B cell (primary cell): ENCODE measurements at regions not wholly inside any gene's neighbourhood (a gene's known extent, or its start where the extent isn't known, plus 50 kb on each side); places are given as distances from the start of the nearest gene placed in this dataset.

Source experiments
- ATAC-seq: fragments of 200-7000 bp; cut with Tn5 transposase; one replicate; pipeline ENCODE4 v1.10.0; 2021; ENCODE audit warnings: low read depth, mild to moderate bottlenecking, moderate number of reproducible peaks, moderate library complexity
- CTCF ChIA-PET: fragments of 350-600 bp; sonication (Branson Sonifier 250); formaldehyde crosslinking; loops from one replicate; lab custom pipeline; 2021; ENCODE audit warnings: antibody characterized with exemption, inconsistent platforms; lab: Charles Lee
- POLR2A ChIA-PET: fragments of 350-600 bp; sonication (Branson Sonifier 250); formaldehyde crosslinking; loops from one replicate; lab custom pipeline; 2021; ENCODE audit warnings: antibody characterized with exemption; lab: Charles Lee
- DNase-seq: peaks from one replicate; pipeline ENCODE4 v3.0.0; 2013
- H2AFZ ChIP-seq: 2 replicates; pipeline ENCODE4 v1.6.1; 2012; ENCODE audit warnings: mild to moderate bottlenecking, low read depth, low read length; ENCODE audit not compliant: insufficient read depth, poor library complexity, severe bottlenecking
- H3K27ac ChIP-seq, 2 donors: 1 replicate in 1 of 2; 2 replicates in 1 of 2; pipeline ENCODE4 v1.5.1; 2012 to 2013; ENCODE audit warnings: low read length in 2 of 2, mild to moderate bottlenecking in 2 of 2, moderate library complexity in 1 of 2
- H3K27me3 ChIP-seq, 4 experiments: fragments of 200-600 bp in 1 of 4; sonication (generic) in 1 of 4; replicated peaks in 1 of 4; 1 replicate in 2 of 4; 2 replicates in 2 of 4; pipeline versions ENCODE4 v1.6.1 to v1.7.0; 2013 to 2016; ENCODE audit warnings: low read length in 3 of 4, mild to moderate bottlenecking in 2 of 4, mixed read lengths in 1 of 4, moderate library complexity in 1 of 4; ENCODE audit not compliant: insufficient read depth in 4 of 4, control insufficient read depth in 3 of 4; ENCODE audit errors: control extremely low read depth in 1 of 4
- H3K36me3 ChIP-seq, 2 experiments: replicated peaks in 1 of 2; 1 replicate in 1 of 2; 2 replicates in 1 of 2; pipeline versions ENCODE4 v1.6.1 to v1.7.1; 2013; ENCODE audit warnings: low read length in 1 of 2; ENCODE audit not compliant: insufficient read depth in 2 of 2, control insufficient read depth in 1 of 2; ENCODE audit errors: control extremely low read depth in 1 of 2, extremely low read depth in 1 of 2
- H3K4me1 ChIP-seq, 2 donors: fragments of 200-600 bp in 1 of 2; sonication (generic) in 1 of 2; 1 replicate in 1 of 2; 2 replicates in 1 of 2; pipeline versions ENCODE4 v1.5.1 to v1.6.1; 2013 to 2017; ENCODE audit warnings: low read length in 2 of 2; ENCODE audit not compliant: control insufficient read depth in 2 of 2, insufficient read depth in 2 of 2
- H3K4me2 ChIP-seq: replicated peaks from 2 replicates; pipeline ENCODE3; 2012; ENCODE audit warnings: mild to moderate bottlenecking, low read depth, low read length; ENCODE audit not compliant: poor library complexity, severe bottlenecking
- H3K4me3 ChIP-seq, 5 experiments: fragments of 200-600 bp in 1 of 5; sonication (generic) in 1 of 5; 1 replicate in 3 of 5; 2 replicates in 2 of 5; pipeline versions ENCODE4 v1.5.1 to v1.7.0; 2011 to 2016; ENCODE audit warnings: low read length in 4 of 5, mild to moderate bottlenecking in 4 of 5, low read depth in 2 of 5, control low read depth in 1 of 5, moderate library complexity in 1 of 5; ENCODE audit not compliant: insufficient read depth in 1 of 5; ENCODE audit errors: control extremely low read depth in 1 of 5, extremely low read depth in 1 of 5
- H3K79me2 ChIP-seq: fragments of 200-600 bp; sonication (generic); one replicate; pipeline ENCODE4 v1.6.0; 2016; ENCODE audit warnings: low read length; ENCODE audit not compliant: control insufficient read depth, insufficient read depth
- H3K9ac ChIP-seq: fragments of 200-600 bp; sonication (generic); 2 replicates; pipeline ENCODE4 v1.6.1; 2017; ENCODE audit warnings: mild to moderate bottlenecking, low read length, moderate library complexity
- H3K9me3 ChIP-seq, 3 donors: one replicate each; pipeline versions ENCODE4 v1.6.1 to v1.7.1; 2013; ENCODE audit warnings: low read length in 2 of 3; ENCODE audit not compliant: control insufficient read depth in 2 of 3, insufficient read depth in 1 of 3; ENCODE audit errors: control extremely low read depth in 1 of 3
- H4K20me1 ChIP-seq: 2 replicates; pipeline ENCODE4 v1.6.0; 2012; ENCODE audit warnings: mild to moderate bottlenecking, low read length; ENCODE audit not compliant: insufficient read depth, control insufficient read depth, poor library complexity, severe bottlenecking
- H3K27ac Mint-ChIP-seq: one replicate; pipeline ENCODE4 v1.8.0; 2021; ENCODE audit warnings: mixed read lengths
- H3K27me3 Mint-ChIP-seq: one replicate; pipeline ENCODE4 v1.8.0; 2021; ENCODE audit warnings: mixed read lengths
- H3K4me1 Mint-ChIP-seq: one replicate; pipeline ENCODE4 v1.8.0; 2021; ENCODE audit warnings: mixed read lengths
- H3K4me3 Mint-ChIP-seq: one replicate; pipeline ENCODE4 v1.8.0; 2021; ENCODE audit warnings: mixed read lengths
- H3K9me3 Mint-ChIP-seq: one replicate; pipeline ENCODE4 v1.8.0; 2022; ENCODE audit warnings: mixed read lengths; ENCODE audit not compliant: insufficient read depth
- CTCF ChIP-seq: fragments of 200-600 bp; IDR thresholded peaks from one replicate; pipeline ENCODE4 v1.8.0; 2022; ENCODE audit warnings: antibody characterized with exemption, mild to moderate bottlenecking
- EZH2 ChIP-seq: IDR thresholded peaks from 2 replicates; pipeline ENCODE4 v1.6.1; 2012; ENCODE audit warnings: borderline replicate concordance, low read depth, mild to moderate bottlenecking, moderate library complexity, low read length; ENCODE audit not compliant: insufficient read depth, poor library complexity, severe bottlenecking
- WGBS: methylation state at CpG from one replicate; pipeline ENCODE4 v1.1.5; 2013; ENCODE audit warnings: missing lambda C conversion rate; ENCODE audit not compliant: insufficient coverage; 5-methylcytosine and 5-hydroxymethylcytosine counted together
- intact Hi-C: fragments of 100-400 bp; cut with micrococcal nuclease; formaldehyde crosslinking; loops from one replicate; pipeline ENCODE4 v1.10.0; 2022

- no peaks in the 10 kb centered on the region for H3K4me1 ChIP-seq
- TF ChIP-seq EZH2 (no peak), CTCF (no peak)
- peaks cover 5 to 32% (median 24%) of the 10 kb centered on the region in 3 donors for H3K9me3 ChIP-seq
- H3K4me1 Mint-ChIP-seq, result no peaks in the 10 kb centered on the region
- H3K36me3 ChIP-seq, result no peaks in the 10 kb centered on the region
- no peak overlapping the region for H3K4me3 Mint-ChIP-seq
- no peaks in the 10 kb centered on the region for H3K79me2 ChIP-seq
- intact Hi-C loops, result no loop called here
- no peak overlapping the region for H3K4me3 ChIP-seq
- no peaks in the 10 kb centered on the region for H3K27me3 Mint-ChIP-seq
- H3K4me2 ChIP-seq, result no peak overlapping the region
- peaks cover 0 to 4% (median 0%) of the 10 kb centered on the region in 4 experiments for H3K27me3 ChIP-seq
- H2AFZ ChIP-seq, result no peak overlapping the region
- no peak overlapping the region for H3K27ac Mint-ChIP-seq
- ATAC-seq, result no peak
- DNase-seq, result no peak
- no peaks in the 10 kb centered on the region for H4K20me1 ChIP-seq
- POLR2A ChIA-PET, result no interaction called here
- H3K27ac ChIP-seq, result no peak overlapping the region
- CTCF ChIA-PET, result no interaction called here
- H3K9me3 Mint-ChIP-seq, result peaks cover 17% of the 10 kb centered on the region
- no peak overlapping the region for H3K9ac ChIP-seq
These were observed 123.8 kb downstream of the RPIA start for GRCh38 chr2:88815282-88815681.

DNA sequence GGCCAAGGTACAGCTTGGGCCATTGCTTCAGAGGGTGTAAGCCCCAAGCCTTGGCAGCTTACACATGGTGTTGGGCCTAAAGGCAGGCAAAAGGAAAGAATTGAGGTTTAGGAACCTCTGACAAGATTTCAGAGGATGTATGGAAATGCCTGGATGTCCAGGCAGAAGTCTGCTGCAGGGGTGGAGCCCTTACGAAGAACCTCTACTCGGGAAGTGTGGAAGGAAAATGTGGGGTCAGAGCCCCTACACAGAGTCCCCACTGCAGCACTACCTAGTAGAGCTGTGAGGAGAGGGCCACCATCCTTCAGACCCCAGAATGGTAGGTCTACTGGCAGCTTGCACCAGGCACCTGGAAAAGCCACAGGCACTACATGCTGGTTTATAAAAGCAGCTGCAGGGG, 124.2 kb downstream of the RPIA start:
- WGBS, result 92% methylated on average over 2 of the region's 2 CpGs
- no peaks in the 10 kb centered on the region for H3K4me1 Mint-ChIP-seq
- no peak overlapping the region for H3K27ac ChIP-seq
- no peak overlapping the region for H2AFZ ChIP-seq
- peaks cover 0 to 4% (median 0%) of the 10 kb centered on the region in 4 experiments for H3K27me3 ChIP-seq
- DNase-seq (no peak), ATAC-seq (no peak)
- ChIA-PET POLR2A (no interaction called here), CTCF (no interaction called here)
- no peaks in the 10 kb centered on the region for H3K27me3 Mint-ChIP-seq
- intact Hi-C loops, result no loop called here
- peaks cover 17% of the 10 kb centered on the region for H3K9me3 Mint-ChIP-seq
- no peaks in the 10 kb centered on the region for H3K79me2 ChIP-seq
- H3K36me3 ChIP-seq, result no peaks in the 10 kb centered on the region
- no peaks in the 10 kb centered on the region for H3K4me1 ChIP-seq
- no peak for TF ChIP-seq CTCF
- no peak for TF ChIP-seq EZH2
- no peak overlapping the region for H3K9ac ChIP-seq
- no peaks in the 10 kb centered on the region for H4K20me1 ChIP-seq
- no peak overlapping the region for H3K27ac Mint-ChIP-seq
- no peak overlapping the region for H3K4me3 Mint-ChIP-seq
- H3K4me2 ChIP-seq, result no peak overlapping the region
- H3K4me3 ChIP-seq, result no peak overlapping the region
- H3K9me3 ChIP-seq, result peaks cover 5 to 32% (median 24%) of the 10 kb centered on the region in 3 donors
